AG09309 (cell line): ENCODE measurements at regions not wholly inside any gene's neighbourhood (a gene's known extent, or its start where the extent isn't known, plus 50 kb on each side); places are given as distances from the start of the nearest gene placed in this dataset.

Experiments used
- DNase-seq: peaks from one replicate; pipeline ENCODE4 v3.0.0-alpha.2; 2010; ENCODE audit warnings: low read depth
- H3K4me3 ChIP-seq: 2 replicates; pipeline ENCODE4 v1.5.1; 2011; ENCODE audit warnings: mild to moderate bottlenecking, low read depth, low read length, moderate library complexity; ENCODE audit not compliant: control insufficient read depth
- CTCF ChIP-seq: IDR thresholded peaks from 2 replicates; pipeline ENCODE4 v1.5.1; 2011; ENCODE audit warnings: mild to moderate bottlenecking, low read depth, low read length, inconsistent platforms; ENCODE audit not compliant: insufficient read depth, control insufficient read depth; ENCODE audit errors: missing control alignments

DNA sequence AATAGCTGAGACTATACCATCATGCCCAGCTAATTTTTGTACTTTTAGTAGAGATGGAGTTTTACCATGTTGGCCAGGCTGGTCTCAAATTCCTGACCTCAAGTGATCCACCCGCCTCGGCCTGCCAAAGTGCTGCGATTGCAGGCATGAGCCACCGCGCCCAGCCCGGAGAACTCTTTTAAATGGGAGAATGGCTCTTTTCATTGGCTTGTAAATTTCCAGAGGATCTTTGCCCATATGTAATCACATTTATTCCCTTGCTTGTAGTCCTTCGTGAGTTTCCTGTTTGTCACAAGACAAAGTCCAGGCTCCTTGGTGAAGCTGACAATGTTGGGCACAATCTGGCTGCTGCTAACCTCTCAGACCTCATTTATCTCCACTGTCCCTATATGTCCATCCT lies 135.1 kb downstream of the CEP57L1 start:
- no peak for DNase-seq
- no peak overlapping the region for H3K4me3 ChIP-seq
- TF ChIP-seq CTCF = no peak

DNA sequence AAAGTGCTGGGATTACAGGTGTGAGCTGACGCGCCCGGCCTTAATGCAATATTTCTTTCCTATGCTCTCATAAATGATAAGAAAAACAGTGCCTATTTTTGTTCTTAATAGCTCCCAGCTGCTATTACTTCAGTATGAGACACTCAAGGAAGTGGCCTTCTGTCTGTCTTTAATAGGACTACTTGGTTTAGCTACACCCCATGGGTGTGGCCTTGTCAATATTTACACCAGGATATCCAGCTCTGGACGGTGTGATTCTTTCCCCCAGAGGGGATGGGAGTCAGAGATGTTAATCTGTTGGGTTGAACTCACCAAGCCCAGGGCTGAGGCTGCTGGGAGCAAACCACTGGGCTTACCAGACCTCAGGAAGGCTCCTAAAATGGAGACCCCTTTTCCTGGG lies 134.2 kb downstream of the CEP57L1 start:
- TF ChIP-seq CTCF = no peak
- DNase-seq = no peak

GRCh38 chr6:109227646-109228045 lies 132.3 kb downstream of the CEP57L1 start:
- no peak for DNase-seq
- TF ChIP-seq CTCF = no peak
- no peak overlapping the region for H3K4me3 ChIP-seq

More for the DNA sequence above, 134.2 kb downstream of the CEP57L1 start:
- no peak overlapping the region for H3K4me3 ChIP-seq

DNA sequence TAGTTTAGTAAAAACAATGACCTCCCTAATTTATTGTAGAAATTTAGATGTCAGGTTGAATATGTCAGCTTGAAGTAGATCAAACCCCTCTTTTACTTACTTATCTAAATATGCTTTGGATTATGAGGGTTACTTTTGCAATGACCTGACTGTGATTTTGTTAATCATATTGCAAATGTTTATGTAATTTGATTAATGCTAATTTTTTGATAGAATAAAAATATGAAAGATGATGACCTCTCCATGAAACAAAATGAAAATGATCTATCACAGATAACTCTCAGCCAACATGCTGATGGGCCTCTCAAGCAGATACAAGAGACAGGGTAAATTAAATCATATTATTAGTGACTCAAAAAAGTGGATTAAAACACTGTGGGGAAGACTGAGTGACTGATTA lies 131.0 kb downstream of the CEP57L1 start:
- no peak overlapping the region for H3K4me3 ChIP-seq
- TF ChIP-seq CTCF = no peak
- no peak for DNase-seq

DNA sequence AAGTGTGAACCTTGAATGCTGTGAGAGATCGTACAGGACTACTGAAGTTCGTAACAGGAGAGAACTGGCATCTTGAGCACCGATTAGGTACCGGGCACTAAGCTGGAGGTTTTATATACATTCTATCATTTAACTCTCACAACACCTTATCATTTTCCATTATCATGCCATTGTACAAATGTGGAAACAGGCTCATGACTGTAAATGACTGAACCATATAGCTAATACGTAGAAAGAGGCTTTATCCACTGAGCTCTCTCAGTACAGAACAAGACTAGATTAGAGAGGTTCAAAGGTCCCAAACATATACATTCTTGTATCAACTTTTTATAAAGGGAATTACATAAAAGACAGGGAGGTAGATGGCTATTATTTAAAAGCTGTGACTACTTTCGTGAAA lies 130.6 kb downstream of the CEP57L1 start:
- no peak overlapping the region for H3K4me3 ChIP-seq
- no peak for TF ChIP-seq CTCF
- DNase-seq = no peak

DNA sequence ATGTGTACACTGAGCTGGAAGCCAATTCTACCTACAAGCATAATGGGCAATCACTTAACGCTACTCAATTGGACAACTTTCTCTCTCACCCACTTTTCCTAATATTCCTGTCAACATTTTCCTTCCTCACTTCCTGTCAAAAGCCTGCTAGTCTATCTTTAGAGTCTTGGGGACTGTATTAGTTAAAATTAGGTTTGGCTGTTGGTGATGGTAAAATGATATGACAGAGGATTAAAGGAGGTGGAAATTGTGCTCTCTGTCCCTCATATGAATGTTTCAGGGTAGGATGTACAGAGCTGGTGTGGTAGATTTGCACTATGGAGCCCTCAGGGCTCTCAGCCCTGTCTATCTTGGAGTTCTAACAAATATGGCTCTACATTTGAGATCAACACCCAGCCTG lies 129.7 kb downstream of the CEP57L1 start:
- no peak overlapping the region for H3K4me3 ChIP-seq
- DNase-seq = no peak
- TF ChIP-seq CTCF = no peak
